A673 (cell line): ENCODE measurements at regions not wholly inside any gene's neighbourhood (a gene's known extent, or its start where the extent isn't known, plus 50 kb on each side); places are given as distances from the start of the nearest gene placed in this dataset.

ENCODE experiments used
- CTCF ChIP-seq: fragments of 300-800, 200-600 bp; sonication (generic); conservative IDR thresholded peaks from 2 replicates; pipeline ENCODE4 v1.5.1; 2017; ENCODE audit warnings: low read depth, mild to moderate bottlenecking, antibody characterized with exemption, low read length, moderate library complexity, mixed read lengths
- EZH2 ChIP-seq: fragments of 200-600 bp; sonication (generic); IDR thresholded peaks from 2 replicates; pipeline ENCODE4 v1.6.1; 2017; ENCODE audit warnings: borderline replicate concordance, low read depth, mild to moderate bottlenecking, mixed read lengths, antibody characterized with exemption, low read length; ENCODE audit not compliant: poor library complexity, severe bottlenecking

DNA sequence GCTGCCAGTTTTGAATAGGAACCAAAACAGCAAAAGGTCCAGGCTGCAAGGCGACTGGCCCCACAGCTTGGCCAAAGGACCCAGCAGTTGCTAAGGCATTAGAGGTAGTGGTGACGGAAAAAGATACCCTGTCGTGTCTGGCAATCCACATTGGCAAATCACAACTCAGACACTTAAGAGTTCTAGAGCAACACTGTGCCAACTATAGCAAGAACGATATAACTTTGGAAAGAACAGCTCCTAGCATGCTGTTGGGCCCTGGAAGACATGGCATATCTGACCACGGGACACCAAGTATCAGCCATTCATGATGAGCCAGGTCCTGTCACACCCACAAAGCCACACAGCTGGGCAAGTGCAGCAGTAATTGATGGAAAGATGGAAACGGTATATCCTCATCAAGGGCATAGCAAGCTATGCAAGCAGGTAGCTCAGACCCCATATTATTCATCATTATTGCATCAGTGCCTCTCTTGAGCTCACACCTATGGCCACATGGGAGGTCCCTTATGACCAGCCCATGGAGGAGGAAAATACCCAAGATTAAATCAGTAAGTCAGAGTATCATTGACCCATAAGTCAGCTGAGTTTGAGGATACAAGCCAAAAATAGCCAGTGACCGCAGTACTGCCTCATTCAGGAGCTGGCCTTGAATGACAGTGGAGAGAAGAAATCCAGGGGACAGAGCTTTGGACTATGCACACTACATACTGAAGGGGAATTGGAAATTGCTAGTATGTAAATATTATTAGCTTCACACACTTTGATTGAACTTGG is 221.2 kb downstream of the SETD4 start:
- no peak for TF ChIP-seq EZH2
- TF ChIP-seq CTCF = no peak
